GM06990 (cell line): ENCODE measurements at regions not wholly inside any gene's neighbourhood (a gene's known extent, or its start where the extent isn't known, plus 50 kb on each side); places are given as distances from the start of the nearest gene placed in this dataset.

Experiments
- DNase-seq: peaks from one replicate; pipeline ENCODE4 v3.0.0-alpha.2; 2011; ENCODE audit not compliant: insufficient read length; ENCODE audit errors: extremely low read depth
- H3K27me3 ChIP-seq: replicated peaks from 2 replicates; pipeline ENCODE4 v1.6.0; 2011; ENCODE audit warnings: low read length; ENCODE audit not compliant: control insufficient read depth, insufficient read depth
- H3K36me3 ChIP-seq: 2 replicates; pipeline ENCODE4 v1.5.1; 2011; ENCODE audit warnings: low read length; ENCODE audit not compliant: control insufficient read depth, insufficient read depth
- H3K4me3 ChIP-seq: replicated peaks from 2 replicates; pipeline ENCODE4 v1.5.1; 2011; ENCODE audit warnings: low read depth, mild to moderate bottlenecking, control low read depth, low read length
- TF ChIP-seq, protein P1 (sequence below): IDR thresholded peaks from 2 replicates; pipeline ENCODE4 v1.5.1; 2011; ENCODE audit warnings: low read length, control low read depth, mild to moderate bottlenecking, inconsistent platforms; ENCODE audit not compliant: insufficient read depth, poor library complexity, severe bottlenecking

DNA sequence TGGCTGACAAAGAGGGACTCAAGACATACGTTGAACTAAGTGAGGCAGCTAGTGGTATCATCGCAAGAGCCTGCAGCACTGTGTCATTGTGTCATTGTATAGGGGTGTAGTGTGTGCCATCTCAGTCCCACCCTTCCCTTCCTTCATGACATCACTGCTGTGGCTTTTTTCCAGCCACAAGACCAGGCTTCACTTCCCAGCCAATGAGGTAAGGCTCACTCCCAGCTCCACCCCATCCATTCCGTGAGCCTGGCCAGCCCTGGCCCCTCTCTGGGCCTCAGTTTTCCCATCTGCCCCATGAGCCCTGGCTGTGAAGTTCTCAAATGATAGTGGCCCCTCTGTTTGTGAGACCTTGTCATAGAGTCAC lies 134.3 kb upstream of the ZMIZ1 start:
- H3K36me3 ChIP-seq, result no peaks in the 10 kb centered on the region
- H3K4me3 ChIP-seq, result no peak overlapping the region
- TF ChIP-seq, protein P1, sequence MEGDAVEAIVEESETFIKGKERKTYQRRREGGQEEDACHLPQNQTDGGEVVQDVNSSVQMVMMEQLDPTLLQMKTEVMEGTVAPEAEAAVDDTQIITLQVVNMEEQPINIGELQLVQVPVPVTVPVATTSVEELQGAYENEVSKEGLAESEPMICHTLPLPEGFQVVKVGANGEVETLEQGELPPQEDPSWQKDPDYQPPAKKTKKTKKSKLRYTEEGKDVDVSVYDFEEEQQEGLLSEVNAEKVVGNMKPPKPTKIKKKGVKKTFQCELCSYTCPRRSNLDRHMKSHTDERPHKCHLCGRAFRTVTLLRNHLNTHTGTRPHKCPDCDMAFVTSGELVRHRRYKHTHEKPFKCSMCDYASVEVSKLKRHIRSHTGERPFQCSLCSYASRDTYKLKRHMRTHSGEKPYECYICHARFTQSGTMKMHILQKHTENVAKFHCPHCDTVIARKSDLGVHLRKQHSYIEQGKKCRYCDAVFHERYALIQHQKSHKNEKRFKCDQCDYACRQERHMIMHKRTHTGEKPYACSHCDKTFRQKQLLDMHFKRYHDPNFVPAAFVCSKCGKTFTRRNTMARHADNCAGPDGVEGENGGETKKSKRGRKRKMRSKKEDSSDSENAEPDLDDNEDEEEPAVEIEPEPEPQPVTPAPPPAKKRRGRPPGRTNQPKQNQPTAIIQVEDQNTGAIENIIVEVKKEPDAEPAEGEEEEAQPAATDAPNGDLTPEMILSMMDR, result no peak
- no peaks in the 10 kb centered on the region; the same call in none of the 2 replicates for H3K27me3 ChIP-seq
- no peak for DNase-seq

DNA sequence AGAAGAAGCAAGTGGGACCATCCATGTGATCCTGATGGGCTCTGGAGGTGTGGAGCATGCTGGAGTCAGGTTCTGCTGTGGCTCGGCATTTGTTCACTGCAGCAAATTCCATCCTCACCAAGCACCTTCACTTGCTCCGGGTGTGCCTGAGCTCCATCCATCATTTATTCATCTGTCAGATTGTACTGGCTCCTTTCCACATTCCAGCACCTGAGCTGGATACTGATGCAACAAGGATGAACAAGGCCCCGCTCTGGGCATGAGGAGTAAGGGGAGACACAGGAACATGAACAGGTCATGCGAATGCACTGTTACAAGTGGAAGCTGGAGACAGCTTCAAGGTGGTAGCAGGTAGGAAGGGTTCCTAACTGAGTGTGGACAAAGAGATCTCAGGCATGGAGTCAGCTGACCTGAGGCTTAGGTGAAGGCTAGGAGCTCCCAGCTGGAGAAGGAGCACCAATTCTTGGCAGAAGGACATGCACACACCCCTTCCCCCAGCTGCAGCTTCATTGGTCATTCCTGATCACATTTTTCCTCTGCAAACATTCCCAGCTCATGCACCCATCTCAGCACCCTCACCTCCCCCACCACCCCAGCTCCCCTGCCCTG lies 133.7 kb upstream of the ZMIZ1 start:
- H3K27me3 ChIP-seq, result no peaks in the 10 kb centered on the region; the same call in 1 of the 2 replicates
- TF ChIP-seq, protein P1, result no peak
- H3K36me3 ChIP-seq, result no peaks in the 10 kb centered on the region
- H3K4me3 ChIP-seq, result no peak overlapping the region
- no peak for DNase-seq

DNA sequence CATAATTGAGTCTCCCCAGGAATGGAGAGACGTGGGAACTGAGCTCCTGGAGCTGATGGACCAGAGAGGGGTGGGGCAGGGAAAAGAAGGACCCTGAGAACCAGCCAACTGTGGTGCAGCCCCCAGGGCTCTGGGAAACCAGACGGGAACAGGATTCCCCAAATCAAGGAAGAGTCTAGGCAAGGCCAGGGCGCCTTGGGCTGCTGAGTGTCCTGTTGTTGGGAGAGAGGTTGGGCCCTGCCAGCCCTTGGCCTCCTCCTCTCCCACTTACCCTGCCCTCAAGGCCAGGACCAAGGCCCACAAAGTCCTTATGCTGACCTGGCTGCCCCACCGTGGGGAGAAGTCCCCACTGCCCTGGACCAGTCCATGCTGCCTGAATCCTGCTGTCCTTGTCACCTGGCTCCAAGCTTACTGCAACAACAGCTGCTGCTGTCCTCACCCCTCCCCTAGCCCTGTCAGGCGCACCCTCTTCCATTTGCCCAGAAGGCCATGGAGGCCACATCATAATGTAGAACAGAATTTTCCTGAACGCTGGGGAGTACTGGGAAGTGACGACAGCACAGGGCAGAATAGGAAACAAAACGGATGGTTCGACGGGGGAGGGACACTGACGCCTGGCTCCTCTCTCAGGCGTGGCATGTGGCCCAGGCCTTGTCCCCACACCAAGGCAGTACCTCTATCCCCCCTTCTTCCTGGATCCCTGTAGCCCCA lies 132.9 kb upstream of the ZMIZ1 start:
- Histone ChIP-seq H3K4me3 (no peak overlapping the region), H3K27me3 (no peaks in the 10 kb centered on the region; the same call in 1 of the 2 replicates), H3K36me3 (no peaks in the 10 kb centered on the region)
- TF ChIP-seq, protein P1, result no peak
- DNase-seq, result no peak

DNA sequence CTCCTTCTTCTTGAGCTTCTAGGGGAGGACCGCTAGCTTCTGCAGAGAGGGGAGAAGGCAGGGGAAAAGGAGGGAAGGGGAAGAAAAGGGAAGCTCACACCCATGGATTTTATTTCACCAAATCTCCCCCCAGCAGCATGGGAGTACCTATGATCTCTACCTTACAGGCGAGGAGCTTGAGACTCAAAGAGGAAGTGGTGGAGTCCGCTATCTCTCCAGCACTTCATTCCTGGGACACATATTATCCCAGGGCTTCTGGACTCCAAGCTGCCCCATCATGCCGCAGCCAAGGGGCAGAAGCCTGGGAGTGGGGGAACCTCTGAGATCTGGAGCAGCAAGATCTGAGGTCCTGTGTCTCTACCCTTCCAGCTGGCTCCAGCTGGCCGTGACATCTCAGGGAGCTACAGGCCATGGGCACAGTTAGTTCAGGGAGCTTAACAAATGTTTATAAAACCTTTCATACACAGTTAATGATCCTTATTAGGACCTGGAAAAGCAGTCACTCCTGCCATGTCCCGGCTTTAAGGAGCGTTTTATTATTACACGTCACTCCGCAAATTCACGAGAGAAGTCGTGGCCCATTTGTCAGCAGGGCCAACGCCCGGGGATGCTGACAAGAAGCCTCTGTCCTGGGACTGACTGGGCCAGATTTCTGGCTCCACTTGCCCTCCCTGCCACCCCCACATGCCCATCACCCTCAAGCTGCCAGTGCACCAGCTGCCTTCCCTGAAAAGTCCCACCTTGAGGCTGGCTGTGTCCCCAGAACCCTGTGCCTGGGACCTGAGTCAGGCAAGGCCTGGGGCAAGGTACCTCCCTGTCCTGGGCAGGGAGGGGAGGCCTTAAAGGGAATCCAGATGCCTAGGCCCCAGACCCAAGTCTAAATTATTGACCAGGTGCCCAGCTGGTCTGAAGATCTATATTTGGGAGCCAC lies 132.1 kb upstream of the ZMIZ1 start:
- no peak for DNase-seq
- Histone ChIP-seq H3K4me3 (no peak overlapping the region), H3K36me3 (no peaks in the 10 kb centered on the region), H3K27me3 (no peaks in the 10 kb centered on the region)
- TF ChIP-seq, protein P1, result no peak

DNA sequence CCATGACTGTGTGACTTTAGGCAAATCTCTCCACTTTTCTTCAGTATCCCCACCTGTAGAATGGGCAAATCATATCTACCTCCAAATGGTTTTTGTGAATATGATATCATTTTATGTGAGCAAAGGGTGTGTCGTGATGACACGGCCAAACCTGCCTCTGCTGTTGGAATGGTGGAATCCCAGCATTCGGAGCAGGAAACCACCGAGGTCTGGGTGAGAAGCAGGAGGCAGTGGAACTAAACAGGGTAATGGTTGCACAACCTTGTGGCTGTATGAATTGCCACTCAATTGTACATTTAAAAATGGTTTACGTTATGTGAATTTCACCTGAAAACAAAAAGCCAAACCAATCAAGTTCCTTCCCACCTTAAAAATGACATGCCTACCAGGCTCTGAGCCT lies 131.4 kb upstream of the ZMIZ1 start:
- H3K36me3 ChIP-seq, result no peaks in the 10 kb centered on the region
- H3K4me3 ChIP-seq, result no peak overlapping the region
- TF ChIP-seq, protein P1, result no peak
- no peaks in the 10 kb centered on the region for H3K27me3 ChIP-seq
- DNase-seq, result no peak
